ENCODE measurements at regions not wholly inside any gene's neighbourhood (a gene's known extent, or its start where the extent isn't known, plus 50 kb on each side); places are given as distances from the start of the nearest gene placed in this dataset.

- H3K9me3 ChIP-seq, result no peaks in the 10 kb centered on the region
- no peak overlapping the region for H3K9ac ChIP-seq
- H3F3A ChIP-seq (replicated peaks; ENCODE audit: insufficient read depth), result no peaks in the 10 kb centered on the region
- no peak overlapping the region for H3K27ac ChIP-seq (ENCODE audit: low read depth in 2 of 2, low read length in 1 of 2)
- H3K4me2 ChIP-seq, result no peak overlapping the region
- no peaks in the 10 kb centered on the region for H3K79me2 ChIP-seq (ENCODE audit: insufficient read depth)
- ChIA-PET CTCF (interaction anchor here (1.3 kb wide), 1 partner anchor 425 kb away, joined by 3 read pairs; no protein-coding TSS in a partner anchor), POLR2A (no interaction called here)
- DNase-seq, result no peak
- no peak overlapping the region for H3K4me3 ChIP-seq (ENCODE audit: low read depth in 2 of 2, low read length in 1 of 2)
- H3K4me1 ChIP-seq (ENCODE audit: control insufficient read depth in 1 of 2, insufficient read depth in 2 of 2, low read depth in 1 of 2, low read length in 1 of 2), result no peaks in the 10 kb centered on the region
- 21% methylated on average over 1 of the region's 1 CpG for WGBS (ENCODE audit: low lambda C conversion rate)
- H2AFZ ChIP-seq (ENCODE audit: low read depth), result no peak overlapping the region
- no peaks in the 10 kb centered on the region for H3K9me2 ChIP-seq
- no peak for TF ChIP-seq MXI1 (IDR thresholded peaks at IDR 0.05; ENCODE audit: low read depth, low read length)
- no peak for TF ChIP-seq RFX5 (IDR thresholded peaks at IDR 0.05; ENCODE audit: low read length)
- TF ChIP-seq NFIC (IDR thresholded peaks at IDR 0.05; ENCODE audit: borderline replicate concordance), result no peak
- no peak for TF ChIP-seq EZH2phosphoT487 (IDR thresholded peaks at IDR 0.05; ENCODE audit: borderline replicate concordance, low read depth)
- no peak for TF ChIP-seq TCF12 (IDR thresholded peaks at IDR 0.05)
- no peak for TF ChIP-seq POLR2AphosphoS5 (IDR thresholded peaks at IDR 0.05; ENCODE audit: low read depth, low read length)
- no peak for TF ChIP-seq SMC3 (IDR thresholded peaks at IDR 0.05; ENCODE audit: low read depth, low read length)
- no peak for TF ChIP-seq TAF1 (IDR thresholded peaks at IDR 0.05; ENCODE audit: borderline replicate concordance, low read depth, low read length)
- no peak for TF ChIP-seq YY1 (IDR thresholded peaks at IDR 0.05; ENCODE audit: low read depth)
- TF ChIP-seq MEF2A (IDR thresholded peaks at IDR 0.05; ENCODE audit: borderline replicate concordance, low read depth), result no peak
- TF ChIP-seq RCOR1 (IDR thresholded peaks at IDR 0.05; ENCODE audit: low read length), result no peak
- TF ChIP-seq CHD2 (IDR thresholded peaks at IDR 0.05; ENCODE audit: low read length, partially characterized antibody), result no peak
- H4K20me1 ChIP-seq (ENCODE audit: insufficient read depth), result no peaks in the 10 kb centered on the region
- no peaks in the 10 kb centered on the region for H3K27me3 ChIP-seq (ENCODE audit: insufficient read depth)
- H3K36me3 ChIP-seq (replicated peaks in 1 of 2; ENCODE audit: control insufficient read depth in 1 of 2, insufficient read depth in 2 of 2, low read length in 1 of 2), result no peaks in the 10 kb centered on the region
Measured at GRCh38 chr4:14079601-14080000, 452.1 kb upstream of the BOD1L1 start.

DNA sequence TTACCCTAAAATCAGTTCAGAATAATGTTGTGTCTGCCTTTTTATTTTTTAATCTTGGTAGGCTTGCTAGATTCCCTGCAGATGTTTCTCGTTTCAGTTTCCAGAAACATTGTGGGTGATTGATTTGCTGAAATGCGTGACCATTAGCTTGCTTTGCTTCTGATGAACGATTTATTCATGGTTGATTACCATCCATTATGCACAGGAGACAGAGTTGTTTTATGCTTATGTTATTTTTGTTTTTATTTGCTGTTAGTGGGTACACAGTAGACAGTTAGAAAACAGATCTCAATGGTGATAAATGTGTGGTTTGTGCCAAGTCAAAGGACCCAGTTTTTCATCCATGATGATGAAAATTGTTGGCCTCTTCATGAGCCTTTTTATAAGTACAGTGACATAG lies 455.6 kb upstream of the BOD1L1 start:
- H3K9me2 ChIP-seq, result no peaks in the 10 kb centered on the region
- no peaks in the 10 kb centered on the region for H4K20me1 ChIP-seq (ENCODE audit: insufficient read depth)
- no peaks in the 10 kb centered on the region for H3K4me1 ChIP-seq (ENCODE audit: control insufficient read depth in 1 of 2, insufficient read depth in 2 of 2, low read depth in 1 of 2, low read length in 1 of 2)
- H3K36me3 ChIP-seq (replicated peaks in 1 of 2; ENCODE audit: control insufficient read depth in 1 of 2, insufficient read depth in 2 of 2, low read length in 1 of 2), result no peaks in the 10 kb centered on the region
- no peak overlapping the region for H3K4me2 ChIP-seq
- no peak overlapping the region for H3K9ac ChIP-seq
- no peaks in the 10 kb centered on the region for H3K27me3 ChIP-seq (ENCODE audit: insufficient read depth)
- TF ChIP-seq MXI1 (IDR thresholded peaks at IDR 0.05; ENCODE audit: low read depth, low read length), result no peak
- TF ChIP-seq CHD2 (IDR thresholded peaks at IDR 0.05; ENCODE audit: low read length, partially characterized antibody), result no peak
- no peak for TF ChIP-seq GATA2 (CRISPR knock-in tag; IDR thresholded peaks at IDR 0.05)
- no peak for TF ChIP-seq PBX3 (IDR thresholded peaks at IDR 0.05)
- TF ChIP-seq RAD21 (IDR thresholded peaks at IDR 0.05; ENCODE audit: low read length), result no peak
- TF ChIP-seq GABPA (IDR thresholded peaks at IDR 0.05; ENCODE audit: low read depth), result no peak
- no peak for TF ChIP-seq FOSL2 (IDR thresholded peaks at IDR 0.05; ENCODE audit: borderline replicate concordance, low read depth)
- no peak for TF ChIP-seq JUND (IDR thresholded peaks at IDR 0.05)
- TF ChIP-seq NRF1 (IDR thresholded peaks at IDR 0.05; ENCODE audit: low read depth, low read length), result no peak
- no peak for TF ChIP-seq EP300 (IDR thresholded peaks at IDR 0.05; ENCODE audit: borderline replicate concordance in 1 of 2, low read depth in 1 of 2, low read length in 1 of 2)
- TF ChIP-seq SMC3 (IDR thresholded peaks at IDR 0.05; ENCODE audit: low read depth, low read length), result no peak
- TF ChIP-seq, protein P1, sequence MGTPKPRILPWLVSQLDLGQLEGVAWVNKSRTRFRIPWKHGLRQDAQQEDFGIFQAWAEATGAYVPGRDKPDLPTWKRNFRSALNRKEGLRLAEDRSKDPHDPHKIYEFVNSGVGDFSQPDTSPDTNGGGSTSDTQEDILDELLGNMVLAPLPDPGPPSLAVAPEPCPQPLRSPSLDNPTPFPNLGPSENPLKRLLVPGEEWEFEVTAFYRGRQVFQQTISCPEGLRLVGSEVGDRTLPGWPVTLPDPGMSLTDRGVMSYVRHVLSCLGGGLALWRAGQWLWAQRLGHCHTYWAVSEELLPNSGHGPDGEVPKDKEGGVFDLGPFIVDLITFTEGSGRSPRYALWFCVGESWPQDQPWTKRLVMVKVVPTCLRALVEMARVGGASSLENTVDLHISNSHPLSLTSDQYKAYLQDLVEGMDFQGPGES (IDR thresholded peaks at IDR 0.05; ENCODE audit: low read depth, low read length), result no peak
- CTCF ChIA-PET, result interaction anchor here (1.2 kb wide), 1 partner anchor 427 kb away, joined by 3 read pairs; no protein-coding TSS in a partner anchor
- POLR2A ChIA-PET, result no interaction called here
- no peak overlapping the region for H2AFZ ChIP-seq (ENCODE audit: low read depth)
- H3F3A ChIP-seq (replicated peaks; ENCODE audit: insufficient read depth), result no peaks in the 10 kb centered on the region
- H3K27ac ChIP-seq (ENCODE audit: low read depth in 2 of 2, low read length in 1 of 2), result no peak overlapping the region
- no peak for DNase-seq
- 59% methylated on average over 3 of the region's 3 CpGs for WGBS (ENCODE audit: low lambda C conversion rate)
- H3K4me3 ChIP-seq (ENCODE audit: low read depth in 2 of 2, low read length in 1 of 2), result no peak overlapping the region
- no peaks in the 10 kb centered on the region for H3K9me3 ChIP-seq
- no peaks in the 10 kb centered on the region for H3K79me2 ChIP-seq (ENCODE audit: insufficient read depth)

All from SK-N-SH (cell line).